ENCODE measurements at regions not wholly inside any gene's neighbourhood (a gene's known extent, or its start where the extent isn't known, plus 50 kb on each side); places are given as distances from the start of the nearest gene placed in this dataset.
"Not testable (repeated sequence)": the region's sequence is repeated elsewhere in the genome, so short reads cannot be mapped to it uniquely, and the experiment has no call there.

DNA sequence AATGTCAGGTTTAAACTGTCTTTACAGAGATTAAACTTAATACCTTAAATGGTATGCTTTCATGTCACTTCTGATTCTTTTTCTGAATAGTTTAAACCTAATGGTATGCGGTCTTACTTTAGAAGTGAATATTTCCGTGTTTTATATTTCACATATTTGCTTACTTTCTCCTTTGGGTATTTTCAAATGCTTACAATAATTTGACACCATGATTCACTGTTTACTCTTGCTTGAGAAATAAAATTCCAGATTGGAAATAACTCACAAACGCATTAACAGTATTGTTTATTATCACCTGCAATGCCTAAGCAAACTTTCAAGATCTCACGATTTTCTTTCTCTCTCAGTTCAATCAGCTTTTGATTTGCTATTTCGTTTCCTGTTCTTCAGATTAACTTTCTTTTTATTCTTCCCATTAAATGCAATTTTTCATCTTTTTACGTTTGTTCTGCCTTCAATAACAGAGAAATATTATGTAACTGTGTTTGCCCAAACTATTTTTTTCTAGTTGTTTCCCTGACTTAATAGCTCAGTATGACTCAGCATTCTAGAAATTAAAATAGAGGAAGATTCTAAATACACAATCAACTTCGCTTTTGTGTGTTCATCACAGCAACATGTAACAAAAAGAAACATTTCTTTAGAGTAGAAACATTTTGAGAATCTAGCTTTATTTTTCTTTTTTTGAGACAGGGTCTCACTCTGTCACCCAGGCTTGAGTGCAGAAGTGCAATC is 955.5 kb upstream of the PRKX start:
- no peak for DNase-seq

DNA sequence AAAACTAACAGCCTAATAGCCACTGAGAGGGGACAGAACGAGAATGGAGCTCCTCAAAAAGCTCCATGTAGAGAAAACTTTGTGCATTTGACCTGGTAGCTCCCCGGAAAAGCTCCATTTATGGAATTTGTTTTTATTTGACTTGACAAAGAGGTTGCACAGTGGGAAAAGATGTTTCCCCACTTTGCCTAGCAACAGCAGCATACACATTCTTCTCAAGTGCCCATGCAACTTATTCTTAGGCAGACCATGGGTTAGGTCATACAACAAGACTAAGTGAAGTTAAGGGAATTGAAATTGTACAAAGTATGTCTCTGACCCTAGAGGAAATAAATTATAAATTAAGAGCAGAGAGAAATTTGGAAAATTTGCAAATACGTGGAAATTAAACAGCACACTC is 949.6 kb upstream of the PRKX start:
- DNase-seq = no peak

DNA sequence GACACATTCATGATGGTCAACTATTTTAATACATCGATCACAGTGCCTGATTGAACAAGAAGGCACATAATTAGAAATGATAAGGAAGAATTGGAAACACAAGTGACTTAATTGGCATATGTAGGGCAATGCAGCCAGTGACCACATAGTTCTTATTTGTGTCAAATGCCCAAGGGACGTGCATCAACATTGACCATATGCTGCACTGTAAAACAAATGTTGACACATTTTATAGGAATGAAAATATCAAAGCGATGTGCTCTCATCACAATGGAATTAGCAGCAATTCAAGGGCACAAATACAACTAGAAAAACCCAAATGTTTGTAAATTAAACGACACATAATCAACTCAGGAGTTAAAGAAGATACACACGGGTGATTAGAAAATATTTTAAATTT is 948.3 kb upstream of the PRKX start:
- DNase-seq = no peak

GRCh38 chrX:4656419-4656818 is 943.0 kb upstream of the PRKX start:
- DNase-seq = no peak

GRCh38 chrX:4655743-4656142 is 942.3 kb upstream of the PRKX start:
- DNase-seq = no peak

DNA sequence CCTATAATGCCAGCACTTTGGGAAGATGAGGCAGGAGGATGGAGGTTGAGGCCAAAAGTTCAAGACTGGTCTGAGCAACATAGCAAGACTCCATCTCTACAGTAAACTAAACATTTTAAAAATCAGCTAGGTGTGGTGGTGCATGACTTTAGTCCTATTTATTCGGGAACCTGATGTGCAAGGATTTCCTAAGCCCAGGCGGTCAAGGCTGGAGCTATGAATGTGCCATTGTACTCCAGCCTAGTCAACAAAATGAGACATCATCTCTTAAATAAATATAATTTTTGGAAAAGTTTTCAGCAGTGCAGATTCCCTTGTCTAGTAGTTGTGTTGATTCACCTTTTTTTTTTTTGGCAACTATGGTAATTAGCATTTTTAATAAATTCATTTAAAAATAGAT is 928.7 kb upstream of the PRKX start:
- DNase-seq = no peak

DNA sequence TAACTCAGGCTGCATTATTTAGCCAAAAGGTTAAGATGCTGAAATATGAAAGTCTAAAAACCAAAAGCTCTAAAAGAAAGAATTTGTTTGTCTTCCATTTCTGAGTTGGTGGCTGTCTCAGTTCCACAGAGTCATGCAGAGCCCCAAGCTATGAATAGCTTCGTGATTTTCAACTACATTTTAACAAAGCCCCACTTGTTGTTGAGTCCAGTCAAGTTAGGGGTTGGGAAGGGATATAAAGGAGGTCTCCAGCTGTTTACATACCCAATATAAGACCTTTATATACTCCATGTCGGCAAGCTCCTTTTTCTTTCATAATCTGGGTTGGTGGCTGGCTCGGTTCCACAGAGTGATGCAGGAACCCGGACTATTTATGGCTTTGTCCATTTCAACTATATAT is 924.6 kb upstream of the PRKX start:
- no peak for DNase-seq

GRCh38 chrX:4627414-4627813 is 914.0 kb upstream of the PRKX start:
- DNase-seq = no peak

DNA sequence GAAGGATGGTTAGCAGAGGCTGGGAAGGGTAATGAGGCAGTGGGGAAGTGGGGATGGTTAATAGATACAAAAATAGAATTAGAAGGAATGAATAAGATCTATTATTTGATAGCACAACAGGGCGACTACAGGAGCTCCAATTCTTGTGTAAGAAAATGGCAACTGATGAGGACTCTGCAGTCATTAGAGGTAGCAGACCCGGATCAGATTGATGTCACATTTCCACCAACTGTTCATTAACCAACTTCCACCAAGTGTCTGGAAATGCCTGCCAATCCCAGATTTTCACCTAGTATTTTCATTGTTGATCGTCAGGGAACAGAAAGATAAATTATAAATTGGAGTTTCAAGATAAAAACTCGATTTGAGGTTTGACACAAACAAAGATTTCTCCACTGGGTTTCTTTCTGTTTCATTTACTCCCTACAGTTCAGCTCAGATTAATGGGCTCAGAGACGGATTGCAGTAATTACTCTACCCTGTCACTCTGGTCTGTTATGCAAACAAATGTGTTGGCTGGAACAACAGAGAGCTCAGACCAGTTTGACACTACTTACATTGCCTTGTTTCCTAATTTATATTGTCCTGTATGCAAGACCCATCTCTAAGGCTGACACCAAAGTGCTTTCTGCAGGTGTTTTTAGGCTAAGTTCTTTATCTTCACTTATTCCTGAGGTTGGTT is 909.2 kb upstream of the PRKX start:
- no peak for DNase-seq

- not testable (repeated sequence) for DNase-seq
These were observed 900.2 kb upstream of the PRKX start for GRCh38 chrX:4613651-4614050.

DNA sequence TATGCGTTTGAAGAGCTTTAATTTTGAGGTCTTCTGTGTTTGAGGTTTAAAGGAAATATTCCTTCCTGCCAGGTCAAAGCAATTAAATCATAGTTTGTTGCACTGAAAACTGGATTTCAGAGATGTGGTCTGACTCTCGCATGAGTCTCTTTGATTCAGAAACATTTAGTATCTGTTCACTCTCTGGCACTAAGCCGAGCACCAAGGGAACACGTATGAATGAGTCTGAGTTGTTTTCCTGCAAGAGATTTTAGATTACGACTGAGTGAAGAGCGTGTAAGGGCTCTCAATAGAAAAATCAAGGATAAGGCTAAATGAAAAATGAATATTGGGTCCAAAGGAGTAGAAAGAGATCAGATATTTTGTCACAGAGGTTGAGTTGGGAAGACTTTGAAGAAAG is 875.4 kb upstream of the PRKX start:
- no peak for DNase-seq

DNA sequence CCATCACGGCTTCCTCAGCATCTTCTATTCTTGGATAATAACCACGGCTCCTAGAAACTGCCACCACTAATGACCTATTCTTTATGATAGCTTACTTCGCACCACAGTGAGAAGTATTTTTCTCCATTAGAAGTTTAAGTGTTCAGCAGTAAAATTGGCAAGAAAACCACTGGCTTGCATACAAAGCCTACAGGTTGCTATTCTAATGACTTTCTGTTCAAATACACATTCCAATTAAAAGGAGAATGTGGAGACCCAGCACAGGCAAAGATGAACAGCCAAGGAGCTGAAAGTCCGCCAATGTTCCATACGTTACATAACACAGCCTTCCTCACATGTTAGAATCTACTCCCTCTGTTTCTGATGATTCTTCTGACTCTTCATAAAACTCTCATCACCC is 875.0 kb upstream of the PRKX start:
- no peak for DNase-seq

GRCh38 chrX:4588056-4588455 is 874.6 kb upstream of the PRKX start:
- no peak for DNase-seq

DNA sequence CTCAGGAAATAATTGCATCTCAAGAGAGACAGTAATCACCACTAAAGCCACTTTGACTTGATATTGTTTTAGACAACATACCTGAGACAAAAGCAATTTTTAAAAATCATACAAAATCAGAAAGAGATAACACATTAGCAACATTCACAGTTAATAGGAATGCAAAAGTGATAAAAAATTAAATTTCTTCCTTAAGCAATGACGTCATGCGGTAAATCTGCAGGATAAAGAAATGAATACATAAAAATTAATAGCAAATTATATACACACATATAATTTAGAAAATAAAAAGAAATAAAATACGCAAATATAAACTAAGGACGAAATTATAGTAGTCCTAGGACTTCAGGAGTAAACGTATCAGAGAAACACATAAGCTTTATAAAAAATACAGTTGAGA is 866.5 kb upstream of the PRKX start:
- no peak for DNase-seq

- no peak for DNase-seq
These were observed 866.0 kb upstream of the PRKX start for GRCh38 chrX:4579480-4579879.

GRCh38 chrX:4572691-4573090 is 859.2 kb upstream of the PRKX start:
- no peak for DNase-seq

- DNase-seq = no peak
These were observed 856.7 kb upstream of the PRKX start for GRCh38 chrX:4570151-4570550.

DNA sequence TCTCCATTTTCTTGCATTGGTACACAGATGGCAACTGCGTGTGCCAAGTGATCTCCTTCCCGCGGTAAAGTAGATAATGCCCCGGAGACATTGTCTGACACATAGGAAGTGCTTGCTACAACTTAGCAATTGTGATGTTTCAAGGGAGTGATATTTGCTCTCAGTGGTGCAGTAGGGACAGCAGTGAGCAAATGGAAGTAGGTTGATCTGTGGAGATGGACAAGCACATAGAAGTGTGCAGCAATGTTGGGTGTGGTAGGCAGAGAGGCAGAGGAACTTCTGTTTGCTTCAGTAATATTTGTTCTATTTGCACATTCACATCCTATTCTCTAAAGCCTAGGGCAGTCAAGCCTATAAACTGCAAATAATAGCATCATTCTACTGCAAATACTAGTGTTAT is 846.7 kb upstream of the PRKX start:
- DNase-seq = no peak

GRCh38 chrX:4550018-4550417 is 836.6 kb upstream of the PRKX start:
- no peak for DNase-seq

GRCh38 chrX:4547213-4547836 is 833.9 kb upstream of the PRKX start:
- DNase-seq = no peak

- not testable (repeated sequence) for DNase-seq
These were observed 832.7 kb upstream of the PRKX start for GRCh38 chrX:4546178-4546577.

DNA sequence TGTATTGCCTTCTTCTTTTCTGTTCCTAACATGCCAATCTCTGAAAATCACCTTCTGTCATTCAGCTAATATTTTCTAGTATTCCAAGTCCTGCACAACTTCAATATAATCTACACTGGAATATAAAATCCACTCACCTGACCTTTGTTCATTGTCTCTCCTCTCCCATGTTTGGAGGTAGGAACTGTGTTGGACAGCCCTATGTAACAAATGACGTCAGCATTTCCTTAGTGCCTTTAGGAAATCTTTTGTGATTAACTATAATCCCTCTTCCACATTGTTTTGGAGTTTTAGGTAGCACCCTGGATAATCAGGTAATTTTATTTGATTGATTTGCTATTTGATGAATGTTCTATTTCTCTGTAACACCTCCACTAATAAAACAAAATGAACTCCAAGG is 814.8 kb upstream of the PRKX start:
- DNase-seq = no peak

- DNase-seq = no peak
These were observed 772.5 kb upstream of the PRKX start for GRCh38 chrX:4485912-4486311.

DNA sequence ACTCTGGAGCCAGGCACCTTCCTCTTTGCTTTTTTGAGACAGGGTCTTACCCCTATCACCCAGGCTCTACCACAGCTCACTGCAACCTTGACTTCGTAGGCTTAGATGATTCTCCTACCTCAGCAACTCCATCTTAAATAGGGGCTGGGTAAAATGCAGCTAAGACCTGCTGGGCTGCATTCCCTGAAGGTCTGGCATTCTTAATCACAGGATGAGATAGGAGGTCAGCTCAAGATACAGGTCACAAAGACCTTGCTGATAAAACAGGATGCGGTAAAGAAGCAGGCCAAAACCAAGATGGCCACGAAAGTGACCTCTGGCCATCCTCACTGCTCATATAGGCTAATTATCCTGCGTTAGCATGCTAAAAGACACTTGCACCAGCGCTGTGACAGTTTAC is 770.8 kb upstream of the PRKX start:
- no peak for DNase-seq

- no peak for DNase-seq
These were observed 738.1 kb upstream of the PRKX start for GRCh38 chrX:4451591-4451990.

Data from NCI-H1694 treated with DMSO at 0.1 percent for 48 hours (cell line).